H1 (cell line): ENCODE measurements at regions not wholly inside any gene's neighbourhood (a gene's known extent, or its start where the extent isn't known, plus 50 kb on each side); places are given as distances from the start of the nearest gene placed in this dataset.

Experiments used
- CTCF ChIA-PET: fragments of 300-600 bp; sonication (Branson Sonifier 250); formaldehyde crosslinking; loops from one replicate; lab custom pipeline; 2021; ENCODE audit not compliant: partially characterized antibody; lab: Charles Lee
- POLR2A ChIA-PET: fragments of 300-600 bp; sonication (Branson Sonifier 250); formaldehyde crosslinking; loops from one replicate; lab custom pipeline; 2021; ENCODE audit warnings: inconsistent platforms; ENCODE audit not compliant: partially characterized antibody; lab: Charles Lee
- DNase-seq, 2 experiments: peaks; one replicate each; pipeline versions ENCODE4 v3.0.0 to v3.0.0-alpha.2; 2010 to 2022; ENCODE audit warnings: low spot score in 2 of 2, low read depth in 1 of 2, mixed read lengths in 1 of 2
- FAIRE-seq: peaks from 2 replicates; lab custom pipeline; 2011; peaks lifted over from hg19 to GRCh38; lab: Jason Lieb, UNC
- H2AFZ ChIP-seq: 2 replicates; pipeline ENCODE4 v1.8.1; 2012; ENCODE audit warnings: low read length, inconsistent platforms
- H2AK5ac ChIP-seq: 2 replicates; pipeline ENCODE4 v1.6.1; 2013; ENCODE audit warnings: low read depth, low read length
- H2BK120ac ChIP-seq: replicated peaks from 2 replicates; pipeline ENCODE3; 2013; ENCODE audit warnings: low read depth, low read length, inconsistent platforms
- H2BK12ac ChIP-seq: 2 replicates; pipeline ENCODE4 v1.6.1; 2013; ENCODE audit warnings: low read depth, low read length
- H2BK15ac ChIP-seq: 2 replicates; pipeline ENCODE4 v1.6.1; 2013; ENCODE audit warnings: low read length
- H2BK20ac ChIP-seq: 2 replicates; pipeline ENCODE4 v1.6.1; 2013; ENCODE audit warnings: low read length
- H2BK5ac ChIP-seq: 2 replicates; pipeline ENCODE4 v1.6.1; 2013; ENCODE audit warnings: low read depth, low read length
- H3K14ac ChIP-seq: 2 replicates; pipeline ENCODE4 v1.6.1; 2013; ENCODE audit warnings: inconsistent platforms; ENCODE audit not compliant: insufficient read length
- H3K18ac ChIP-seq: 2 replicates; pipeline ENCODE4 v1.6.1; 2013; ENCODE audit warnings: low read length; ENCODE audit errors: extremely low read depth
- H3K23ac ChIP-seq: 2 replicates; pipeline ENCODE4 v1.6.1; 2013; ENCODE audit warnings: inconsistent platforms; ENCODE audit not compliant: insufficient read length
- H3K23me2 ChIP-seq: 2 replicates; pipeline ENCODE4 v1.6.1; 2013; ENCODE audit warnings: low read depth, low read length
- H3K27ac ChIP-seq: 2 replicates; pipeline ENCODE4 v1.6.1; 2011; ENCODE audit warnings: low read depth, low read length, inconsistent platforms
- H3K27me3 ChIP-seq, 4 experiments: replicated peaks in 1 of 4; 1 replicate in 1 of 4; 2 replicates in 3 of 4; pipeline versions ENCODE4 v1.6.1 to v1.8.1; 2011 to 2013; ENCODE audit warnings: low read length in 3 of 4, mild to moderate bottlenecking in 3 of 4, inconsistent platforms in 2 of 4, mixed read lengths in 2 of 4, moderate library complexity in 1 of 4; ENCODE audit not compliant: control insufficient read depth in 3 of 4, insufficient read depth in 3 of 4; ENCODE audit errors: extremely low read depth in 1 of 4
- H3K36me3 ChIP-seq, 4 experiments: 2 replicates each; pipeline versions ENCODE4 v1.6.1 to v1.8.1; 2011 to 2013; ENCODE audit warnings: mild to moderate bottlenecking in 4 of 4, low read length in 3 of 4, moderate library complexity in 2 of 4, control low read depth in 1 of 4, inconsistent platforms in 1 of 4; ENCODE audit not compliant: insufficient read depth in 4 of 4, control insufficient read depth in 2 of 4
- H3K4ac ChIP-seq: replicated peaks from 2 replicates; pipeline ENCODE3; 2013; ENCODE audit warnings: low read length, low read depth, mixed read lengths, inconsistent platforms; ENCODE audit not compliant: insufficient read length
- H3K4me1 ChIP-seq, 4 experiments: replicated peaks in 1 of 4; 1 replicate in 1 of 4; 2 replicates in 3 of 4; pipeline versions ENCODE4 v1.6.1 to v1.8.1; 2011 to 2013; ENCODE audit warnings: low read length in 3 of 4, inconsistent platforms in 2 of 4, mixed read lengths in 1 of 4; ENCODE audit not compliant: insufficient read depth in 4 of 4, control insufficient read depth in 3 of 4
- H3K4me2 ChIP-seq, 2 experiments: 2 replicates each; pipeline versions ENCODE4 v1.6.1 to v1.8.1; 2011 to 2013; ENCODE audit warnings: low read depth in 2 of 2, low read length in 2 of 2, control low read depth in 1 of 2, inconsistent platforms in 1 of 2, mild to moderate bottlenecking in 1 of 2; ENCODE audit not compliant: insufficient read depth in 1 of 2
- H3K4me3 ChIP-seq, 4 experiments: fragments of 200-600, 300-600 bp in 1 of 4; sonication (generic), shearing (Covaris generic), sonication (Bioruptor Twin) in 1 of 4; 2 replicates each; pipeline versions ENCODE4 v1.5.1 to v1.8.1; 2011 to 2016; ENCODE audit warnings: low read length in 4 of 4, low read depth in 3 of 4, control low read depth in 2 of 4, inconsistent platforms in 2 of 4, mild to moderate bottlenecking in 2 of 4, mixed read lengths in 1 of 4, moderate library complexity in 1 of 4; ENCODE audit not compliant: insufficient read depth in 2 of 4; ENCODE audit errors: extremely low read depth in 1 of 4
- H3K56ac ChIP-seq: replicated peaks from 2 replicates; pipeline ENCODE3; 2013; ENCODE audit warnings: low read depth, mild to moderate bottlenecking, mixed read lengths, low read length, inconsistent platforms; ENCODE audit not compliant: insufficient read length
- H3K79me1 ChIP-seq: 2 replicates; pipeline ENCODE4 v1.6.1; 2013; ENCODE audit warnings: low read depth, low read length, control low read depth
- H3K79me2 ChIP-seq, 2 experiments: 2 replicates each; pipeline versions ENCODE4 v1.6.1 to v1.8.1; 2012 to 2013; ENCODE audit warnings: low read length in 2 of 2, mild to moderate bottlenecking in 2 of 2, inconsistent platforms in 1 of 2; ENCODE audit not compliant: insufficient read depth in 2 of 2, control insufficient read depth in 1 of 2
- H3K9ac ChIP-seq, 4 experiments: replicated peaks in 1 of 4; 1 replicate in 1 of 4; 2 replicates in 3 of 4; pipeline versions ENCODE4 v1.6.1 to v1.8.1; 2011 to 2013; ENCODE audit warnings: low read depth in 3 of 4, low read length in 3 of 4, control low read depth in 2 of 4, mild to moderate bottlenecking in 2 of 4, moderate library complexity in 2 of 4, inconsistent platforms in 1 of 4; ENCODE audit errors: extremely low read depth in 1 of 4
- H3K9me3 ChIP-seq, 2 experiments: 2 replicates each; pipeline versions ENCODE4 v1.6.1 to v1.8.1; 2012 to 2013; ENCODE audit warnings: mild to moderate bottlenecking in 2 of 2, moderate library complexity in 2 of 2, control low read depth in 1 of 2, inconsistent platforms in 1 of 2, low read depth in 1 of 2, low read length in 1 of 2, mixed read lengths in 1 of 2; ENCODE audit not compliant: insufficient read depth in 2 of 2
- H4K20me1 ChIP-seq, 2 experiments: replicated peaks in 1 of 2; 2 replicates each; pipeline versions ENCODE3 to v1.8.1; 2011 to 2013; ENCODE audit warnings: inconsistent platforms in 2 of 2, low read length in 2 of 2, mild to moderate bottlenecking in 1 of 2; ENCODE audit not compliant: insufficient read depth in 2 of 2, control insufficient read depth in 1 of 2
- H4K5ac ChIP-seq: 2 replicates; pipeline ENCODE4 v1.6.1; 2013; ENCODE audit warnings: low read length, low read depth, mixed read lengths, inconsistent platforms; ENCODE audit not compliant: insufficient read length
- H4K8ac ChIP-seq: 2 replicates; pipeline ENCODE4 v1.8.0; 2013; ENCODE audit warnings: mild to moderate bottlenecking, moderate library complexity, low read length, inconsistent platforms; ENCODE audit not compliant: insufficient read depth; ENCODE audit errors: extremely low read depth
- H4K91ac ChIP-seq: replicated peaks from 2 replicates; pipeline ENCODE3; 2013; ENCODE audit warnings: low read length, mixed read lengths, inconsistent platforms; ENCODE audit not compliant: insufficient read length
- CBX5 ChIP-seq: fragments of 300-800, 300-1000 bp; sonication (generic); IDR thresholded peaks from 2 replicates; pipeline ENCODE4 v1.7.1; 2016; ENCODE audit warnings: antibody characterized with exemption, low read length, low read depth
- CREB1 ChIP-seq: IDR thresholded peaks from 2 replicates; pipeline ENCODE4 v1.6.1; 2012; ENCODE audit warnings: inconsistent platforms
- E2F6 ChIP-seq: IDR thresholded peaks from 2 replicates; pipeline ENCODE4 v1.6.1; 2012; ENCODE audit warnings: inconsistent platforms
- KDM4A ChIP-seq: IDR thresholded peaks from one replicate; pipeline ENCODE4 v1.7.1; 2012; ENCODE audit warnings: low read depth, mild to moderate bottlenecking, moderate library complexity, low read length, inconsistent platforms; ENCODE audit not compliant: severe bottlenecking
- WGBS, 2 experiments: shearing (Covaris generic) in 1 of 2; methylation state at CpG; one replicate each; pipeline versions ENCODE4 v1.1.6 to v1.1.7; 2013 to 2015; ENCODE audit warnings: low lambda C conversion rate in 2 of 2, mixed read lengths in 2 of 2, inconsistent platforms in 1 of 2, low coverage in 1 of 2, missing lambda C conversion rate in 1 of 2; ENCODE audit not compliant: insufficient replicate concordance in 2 of 2, insufficient coverage in 1 of 2, insufficient read length in 1 of 2; ENCODE audit errors: extremely low coverage in 1 of 2, missing lambda C conversion rate in 1 of 2; 5-methylcytosine and 5-hydroxymethylcytosine counted together

- Histone ChIP-seq H3K79me1 (no peaks in the 10 kb centered on the region), H4K20me1 (no peaks in the 10 kb centered on the region), H2BK20ac (no peak overlapping the region), H3K23me2 (peaks cover 2% of the 10 kb centered on the region; the same call in 1 of the 2 replicates), H4K8ac (no peak overlapping the region), H3K4ac (no peak overlapping the region), H3K9ac (no peak overlapping the region), H3K4me3 (no peak overlapping the region), H3K4me2 (no peak overlapping the region), H2AFZ (no peak overlapping the region), H3K79me2 (no peaks in the 10 kb centered on the region), H3K36me3 (no peaks in the 10 kb centered on the region), H3K23ac (no peak overlapping the region), H4K5ac (no peak overlapping the region), H3K9me3 (no peaks in the 10 kb centered on the region), H3K27me3 (no peaks in the 10 kb centered on the region), H3K56ac (no peak overlapping the region), H2BK12ac (no peak overlapping the region), H4K91ac (no peak overlapping the region), H2BK120ac (no peak overlapping the region), H3K4me1 (no peaks in the 10 kb centered on the region), H2BK15ac (no peak overlapping the region), H3K27ac (no peak overlapping the region), H2BK5ac (no peak overlapping the region), H3K18ac (no peak overlapping the region), H2AK5ac (no peak overlapping the region), H3K14ac (no peak overlapping the region)
- WGBS, 2 experiments, result 88% methylated on average over 3 of the region's 3 CpGs; no CpG with 5 or more reads in 1 of the 2 experiments
- ChIA-PET CTCF (no interaction called here), POLR2A (no interaction called here)
- DNase-seq, result no peak
- FAIRE-seq, result no peak
- TF ChIP-seq CREB1 (no peak), KDM4A (no peak), E2F6 (no peak), CBX5 (no peak)
Observed at GRCh38 chr15:60218256-60218655, 179.5 kb downstream of the ANXA2 start.
